SK-N-MC (cell line): ENCODE measurements at regions not wholly inside any gene's neighbourhood (a gene's known extent, or its start where the extent isn't known, plus 50 kb on each side); places are given as distances from the start of the nearest gene placed in this dataset.

ENCODE experiments used
- EZH2 ChIP-seq: fragments of 200-600 bp; sonication (generic); IDR thresholded peaks from one replicate; pipeline ENCODE4 v1.6.1; 2017; ENCODE audit warnings: antibody characterized with exemption
- POLR2AphosphoS5 ChIP-seq: IDR thresholded peaks from 2 replicates; pipeline ENCODE4 v1.6.1; 2012; ENCODE audit warnings: mild to moderate bottlenecking, low read depth, low read length, borderline replicate concordance

DNA sequence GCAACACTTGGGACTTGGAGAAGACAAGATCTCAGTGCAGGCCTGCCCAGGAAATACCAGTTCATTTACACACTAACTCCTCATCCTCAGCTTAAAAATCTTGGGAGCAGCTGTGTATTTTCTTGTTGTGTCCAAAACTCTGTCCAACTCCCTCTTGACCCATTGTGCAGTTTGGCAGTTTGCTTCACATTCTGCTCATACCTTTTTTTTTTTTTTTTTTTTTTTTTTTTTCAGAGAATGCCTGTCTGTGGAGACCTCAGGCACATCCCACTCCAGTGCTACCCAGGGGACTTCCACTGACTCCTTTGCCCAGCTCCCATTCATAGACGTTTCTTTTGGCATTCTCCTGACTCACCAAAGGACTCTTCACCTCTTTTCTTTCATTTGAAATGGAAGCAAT lies 265.8 kb upstream of the TCF21 start:
- no peak for TF ChIP-seq POLR2AphosphoS5
- no peak for TF ChIP-seq EZH2
